GM23338 (cell line): ENCODE measurements at regions not wholly inside any gene's neighbourhood (a gene's known extent, or its start where the extent isn't known, plus 50 kb on each side); places are given as distances from the start of the nearest gene placed in this dataset.

Source experiments
- CTCF ChIP-seq, 2 experiments: fragments of 200-600 bp in 1 of 2; sonication (generic) in 1 of 2; conservative IDR thresholded peaks; 2 replicates each; pipeline versions ENCODE4 v1.5.1 to v1.6.1; 2016 to 2017; ENCODE audit warnings: antibody characterized with exemption in 2 of 2, low read depth in 2 of 2, mild to moderate bottlenecking in 2 of 2, moderate library complexity in 1 of 2
- EZH2 ChIP-seq: fragments of 200-600 bp; sonication (generic); IDR thresholded peaks from one replicate; pipeline ENCODE4 v1.8.0; 2017; ENCODE audit warnings: antibody characterized with exemption, mild to moderate bottlenecking, low read depth; ENCODE audit not compliant: unreplicated experiment

DNA sequence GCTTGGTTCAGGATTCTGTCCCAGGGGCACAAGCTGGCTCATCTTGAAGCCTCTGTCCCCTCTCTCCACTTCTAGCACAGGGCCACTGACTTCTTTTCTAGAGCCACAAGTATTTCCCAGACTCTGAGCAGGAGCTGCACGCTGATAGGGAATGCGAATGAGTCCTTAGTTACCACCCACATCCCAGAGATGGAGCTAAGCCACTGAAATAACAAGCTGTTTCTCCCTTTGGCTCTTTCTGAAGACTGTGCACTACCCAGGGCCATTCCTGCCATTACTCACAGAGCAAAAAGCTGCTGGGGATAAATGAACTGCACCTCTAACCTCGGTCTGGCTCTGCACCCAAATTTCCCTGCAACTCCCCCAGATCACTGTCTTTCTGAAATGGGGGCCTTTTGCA is 70.6 kb downstream of the TSN start:
- TF ChIP-seq CTCF (conservative IDR thresholded peaks at IDR 0.05; ENCODE audit: low read depth in 2 of 2) (no peak), EZH2 (no peak)
